Upper lobe of left lung (tissue), 4 donors: ENCODE measurements at regions not wholly inside any gene's neighbourhood (a gene's known extent, or its start where the extent isn't known, plus 50 kb on each side); places are given as distances from the start of the nearest gene placed in this dataset.

ENCODE experiments used
- CTCF ChIP-seq, 6 experiments: fragments of 450-650 bp in 4 of 6; fragments of 200-600 bp in 2 of 6; sonication (generic) in 2 of 6; IDR thresholded peaks; one replicate each; pipeline ENCODE4 v1.5.1; 2016 to 2019; ENCODE audit warnings: antibody characterized with exemption in 6 of 6
- POLR2A ChIP-seq, 4 donors: fragments of 450-650 bp; IDR thresholded peaks; one replicate each; pipeline ENCODE4 v1.5.1; 2016 to 2017; ENCODE audit warnings: antibody characterized with exemption in 4 of 4, mild to moderate bottlenecking in 2 of 4
- POLR2AphosphoS5 ChIP-seq, 2 donors: sonication (generic); formaldehyde crosslinking; IDR thresholded peaks; one replicate each; pipeline ENCODE4 v1.5.1; 2017; ENCODE audit warnings: antibody characterized with exemption in 2 of 2

- TF ChIP-seq CTCF (IDR thresholded peaks at IDR 0.05) (no peak), POLR2A (IDR thresholded peaks at IDR 0.05) (no peak), POLR2AphosphoS5 (IDR thresholded peaks at IDR 0.05) (no peak)
Measured at GRCh38 chr6:86273936-86274335, 631.2 kb upstream of the SYNCRIP start.
